ENCODE measurements at regions not wholly inside any gene's neighbourhood (a gene's known extent, or its start where the extent isn't known, plus 50 kb on each side); places are given as distances from the start of the nearest gene placed in this dataset.

DNA sequence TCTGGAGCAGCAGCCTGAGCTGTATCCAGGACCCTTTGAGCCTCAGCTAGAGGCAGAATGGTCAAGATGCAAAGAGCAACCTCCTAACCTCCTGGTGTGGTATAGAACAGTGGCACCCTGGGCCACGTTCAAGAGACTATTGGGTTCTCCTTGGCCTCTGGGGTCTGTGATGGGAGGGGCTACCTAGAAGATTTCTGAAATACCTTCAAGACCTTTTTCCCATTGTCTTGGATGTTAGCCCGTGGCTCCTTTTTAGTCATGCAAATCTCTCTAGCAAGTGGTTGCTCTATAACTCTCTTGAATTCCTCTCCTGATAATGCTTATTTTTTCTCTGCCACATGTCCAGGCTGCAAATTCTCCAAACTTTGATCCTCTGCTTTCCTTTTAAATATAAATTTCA is 106.3 kb upstream of the SULT1C3 start:
- intact Hi-C loops (cut with micrococcal nuclease; ENCODE audit: unreplicated experiment), result no loop called here
- ChIA-PET POLR2A (ENCODE audit: low non-redundant PET) (no interaction called here), CTCF (no interaction called here)
- no TSS peak for BruUV-seq (replicated peaks)
- no peaks in the 10 kb centered on the region for H3K27me3 ChIP-seq (replicated peaks; ENCODE audit: insufficient read depth, low read depth, low read length, poor library complexity)
- H3K4me3 ChIP-seq (ENCODE audit: low read depth, low read length, poor library complexity, severe bottlenecking), result no peak overlapping the region
- no peaks in the 10 kb centered on the region for H3K4me1 ChIP-seq (ENCODE audit: insufficient read depth, low read length, poor library complexity, severe bottlenecking)
- H3K9me3 ChIP-seq (ENCODE audit: low read depth, low read length, poor library complexity, severe bottlenecking), result no peaks in the 10 kb centered on the region
- no peak for DNase-seq (ENCODE audit: low spot score)
- H3K36me3 ChIP-seq (ENCODE audit: insufficient read depth, low read length, poor library complexity, severe bottlenecking), result no peaks in the 10 kb centered on the region
- no peak overlapping the region for H3K27ac ChIP-seq (ENCODE audit: low read depth, low read length, poor library complexity, severe bottlenecking)
- TF ChIP-seq, protein P1, sequence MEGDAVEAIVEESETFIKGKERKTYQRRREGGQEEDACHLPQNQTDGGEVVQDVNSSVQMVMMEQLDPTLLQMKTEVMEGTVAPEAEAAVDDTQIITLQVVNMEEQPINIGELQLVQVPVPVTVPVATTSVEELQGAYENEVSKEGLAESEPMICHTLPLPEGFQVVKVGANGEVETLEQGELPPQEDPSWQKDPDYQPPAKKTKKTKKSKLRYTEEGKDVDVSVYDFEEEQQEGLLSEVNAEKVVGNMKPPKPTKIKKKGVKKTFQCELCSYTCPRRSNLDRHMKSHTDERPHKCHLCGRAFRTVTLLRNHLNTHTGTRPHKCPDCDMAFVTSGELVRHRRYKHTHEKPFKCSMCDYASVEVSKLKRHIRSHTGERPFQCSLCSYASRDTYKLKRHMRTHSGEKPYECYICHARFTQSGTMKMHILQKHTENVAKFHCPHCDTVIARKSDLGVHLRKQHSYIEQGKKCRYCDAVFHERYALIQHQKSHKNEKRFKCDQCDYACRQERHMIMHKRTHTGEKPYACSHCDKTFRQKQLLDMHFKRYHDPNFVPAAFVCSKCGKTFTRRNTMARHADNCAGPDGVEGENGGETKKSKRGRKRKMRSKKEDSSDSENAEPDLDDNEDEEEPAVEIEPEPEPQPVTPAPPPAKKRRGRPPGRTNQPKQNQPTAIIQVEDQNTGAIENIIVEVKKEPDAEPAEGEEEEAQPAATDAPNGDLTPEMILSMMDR (conservative IDR thresholded peaks at IDR 0.05; ENCODE audit: low read depth, low read length), result no peak
- TF ChIP-seq EZH2 (IDR thresholded peaks at IDR 0.05; ENCODE audit: borderline replicate concordance, low read depth, low read length, poor library complexity, severe bottlenecking), result no peak

- H3K9me3 ChIP-seq (ENCODE audit: low read depth, low read length, poor library complexity, severe bottlenecking), result no peaks in the 10 kb centered on the region
- BruUV-seq (replicated peaks), result no TSS peak
- H3K36me3 ChIP-seq (ENCODE audit: insufficient read depth, low read length, poor library complexity, severe bottlenecking), result no peaks in the 10 kb centered on the region
- peak; percentile 26 for DNase-seq (ENCODE audit: low spot score)
- no peaks in the 10 kb centered on the region for H3K4me1 ChIP-seq (ENCODE audit: insufficient read depth, low read length, poor library complexity, severe bottlenecking)
- ChIA-PET CTCF (no interaction called here), POLR2A (ENCODE audit: low non-redundant PET) (no interaction called here)
- no peaks in the 10 kb centered on the region for H3K27me3 ChIP-seq (replicated peaks; ENCODE audit: insufficient read depth, low read depth, low read length, poor library complexity)
- intact Hi-C loops (cut with micrococcal nuclease; ENCODE audit: unreplicated experiment), result no loop called here
- H3K27ac ChIP-seq (ENCODE audit: low read depth, low read length, poor library complexity, severe bottlenecking), result no peak overlapping the region
- TF ChIP-seq, protein P1 (conservative IDR thresholded peaks at IDR 0.05; ENCODE audit: low read depth, low read length), result no peak
- no peak for TF ChIP-seq EZH2 (IDR thresholded peaks at IDR 0.05; ENCODE audit: borderline replicate concordance, low read depth, low read length, poor library complexity, severe bottlenecking)
- no peak overlapping the region for H3K4me3 ChIP-seq (ENCODE audit: low read depth, low read length, poor library complexity, severe bottlenecking)
Measured at GRCh38 chr2:108139521-108139920, 100.2 kb upstream of the SULT1C3 start.

DNA sequence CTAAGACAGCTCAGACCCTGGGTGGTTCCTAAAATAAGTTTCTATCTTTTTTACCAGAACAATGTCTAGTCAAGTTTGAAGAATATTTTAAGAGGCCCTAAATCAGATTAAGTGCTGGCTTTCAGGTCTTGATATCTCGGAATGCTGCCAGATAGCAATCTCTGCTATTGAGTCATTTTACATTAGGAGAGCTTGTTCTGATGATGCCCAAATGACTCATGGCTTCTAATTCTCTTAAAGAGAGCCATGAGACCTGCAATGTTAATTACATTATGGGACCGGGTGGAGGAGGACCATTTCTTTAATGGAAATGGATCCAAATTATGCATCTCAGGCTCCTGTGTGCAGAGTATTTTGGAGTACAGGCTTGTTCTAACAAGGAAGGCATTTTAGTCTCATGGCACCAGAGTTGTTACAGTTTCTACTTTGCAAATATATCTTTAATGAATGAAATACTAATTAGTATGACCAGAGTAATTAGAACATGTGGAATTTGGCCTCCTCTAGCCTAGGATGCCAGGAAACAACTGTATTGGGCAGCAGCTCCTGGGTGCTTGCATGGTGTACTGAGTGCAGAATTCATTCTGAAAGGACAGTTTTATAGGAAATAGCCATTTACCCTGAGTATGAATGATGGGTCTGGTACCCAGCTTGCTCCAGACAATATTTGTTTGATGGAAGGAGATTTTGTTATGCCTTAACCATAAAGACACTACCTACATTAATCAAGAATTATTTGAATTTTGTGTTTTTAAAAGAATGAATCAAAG is 94.0 kb upstream of the SULT1C3 start:
- Histone ChIP-seq H3K27ac (ENCODE audit: low read depth, low read length, poor library complexity, severe bottlenecking) (no peak overlapping the region), H3K27me3 (replicated peaks; ENCODE audit: insufficient read depth, low read depth, low read length, poor library complexity) (no peaks in the 10 kb centered on the region), H3K36me3 (ENCODE audit: insufficient read depth, low read length, poor library complexity, severe bottlenecking) (no peaks in the 10 kb centered on the region), H3K9me3 (ENCODE audit: low read depth, low read length, poor library complexity, severe bottlenecking) (no peaks in the 10 kb centered on the region), H3K4me3 (ENCODE audit: low read depth, low read length, poor library complexity, severe bottlenecking) (no peak overlapping the region), H3K4me1 (ENCODE audit: insufficient read depth, low read length, poor library complexity, severe bottlenecking) (no peaks in the 10 kb centered on the region)
- CTCF ChIA-PET, result no interaction called here
- no TSS peak for BruUV-seq (replicated peaks)
- no peak for TF ChIP-seq EZH2 (IDR thresholded peaks at IDR 0.05; ENCODE audit: borderline replicate concordance, low read depth, low read length, poor library complexity, severe bottlenecking)
- TF ChIP-seq, protein P1 (conservative IDR thresholded peaks at IDR 0.05; ENCODE audit: low read depth, low read length), result no peak
- POLR2A ChIA-PET (ENCODE audit: low non-redundant PET), result no interaction called here
- intact Hi-C loops (cut with micrococcal nuclease; ENCODE audit: unreplicated experiment), result no loop called here
- DNase-seq (ENCODE audit: low spot score), result peak; percentile 22

Measured in A673 (cell line).